A204.1 (cell line): ENCODE measurements at regions not wholly inside any gene's neighbourhood (a gene's known extent, or its start where the extent isn't known, plus 50 kb on each side); places are given as distances from the start of the nearest gene placed in this dataset.
A peak's percentile ranks its signal among the peaks of the same experiment; 100 is the strongest.
"Not testable (repeated sequence)": the region's sequence is repeated elsewhere in the genome, so short reads cannot be mapped to it uniquely, and the experiment has no call there.

ENCODE experiments used
- FAIRE-seq: peaks from 2 replicates; lab custom pipeline; 2012; peaks lifted over from hg19 to GRCh38; lab: Jason Lieb, UNC

GRCh38 chr3:75394562-75395360 lies 269.4 kb upstream of the FRG2C start:
- not testable (repeated sequence) for FAIRE-seq

GRCh38 chr3:75395580-75396315 lies 268.4 kb upstream of the FRG2C start:
- no peak for FAIRE-seq

- no peak for FAIRE-seq
Measured at GRCh38 chr3:75396316-75396802, 267.8 kb upstream of the FRG2C start.

DNA sequence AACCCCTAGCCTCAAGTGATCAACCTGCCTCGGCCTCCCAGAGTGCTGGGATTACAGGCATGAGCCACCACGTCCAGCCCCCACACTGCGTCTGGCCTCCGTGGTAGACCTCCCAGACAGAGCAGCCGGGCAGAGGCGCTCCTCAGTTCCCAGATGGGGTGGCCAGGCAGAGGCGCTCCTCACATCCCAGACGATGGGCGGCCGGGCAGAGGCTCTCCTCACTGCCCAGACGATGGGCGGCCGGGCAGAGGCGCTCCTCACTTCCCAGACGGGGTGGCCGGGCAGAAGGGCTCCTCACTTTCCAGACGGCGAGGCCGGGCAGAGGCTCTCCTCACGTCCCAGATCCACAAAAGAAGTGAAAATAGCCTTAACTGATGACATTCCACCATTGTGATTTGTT lies 266.6 kb upstream of the FRG2C start:
- not testable (repeated sequence) for FAIRE-seq

DNA sequence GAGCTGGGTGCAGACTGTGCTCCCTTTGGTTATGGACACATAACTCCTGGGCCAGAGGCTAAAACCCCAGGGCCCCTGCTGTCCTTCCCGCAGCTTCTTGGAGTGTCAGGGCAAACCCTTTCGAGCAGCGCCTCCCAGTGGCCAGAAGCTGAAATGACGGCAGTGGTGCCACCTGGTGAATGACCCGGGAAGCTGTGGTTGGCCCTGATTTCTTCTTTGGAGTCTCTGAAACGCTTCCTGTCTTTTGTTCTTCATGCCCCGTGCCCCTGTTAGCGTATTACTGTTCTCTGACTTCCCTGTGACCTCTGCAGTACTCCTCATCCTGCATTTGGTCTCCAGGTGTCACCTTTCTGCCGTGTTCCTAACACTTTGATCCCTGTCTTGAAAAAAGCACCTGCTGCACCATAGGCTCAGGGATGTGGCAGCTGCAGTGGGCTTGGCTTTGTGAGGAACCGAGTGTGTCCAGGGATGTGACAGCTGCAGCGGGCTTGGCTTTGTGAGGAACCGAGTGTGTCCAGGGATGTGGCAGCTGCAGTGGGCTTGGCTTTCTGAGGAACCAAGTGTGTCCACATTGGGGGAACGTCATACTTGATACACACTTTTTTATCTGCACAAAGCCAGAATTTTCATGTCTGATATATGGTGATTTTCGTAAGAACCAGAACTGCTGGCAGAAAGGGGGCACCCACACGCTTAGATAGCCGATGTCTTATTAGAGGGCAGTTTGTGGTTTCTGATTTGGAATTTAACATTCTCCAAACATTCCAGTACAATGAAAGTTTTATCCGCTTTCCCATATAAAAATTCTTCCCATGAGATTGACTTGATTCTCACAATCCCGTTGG lies 241.8 kb upstream of the FRG2C start:
- FAIRE-seq = not testable (repeated sequence)

DNA sequence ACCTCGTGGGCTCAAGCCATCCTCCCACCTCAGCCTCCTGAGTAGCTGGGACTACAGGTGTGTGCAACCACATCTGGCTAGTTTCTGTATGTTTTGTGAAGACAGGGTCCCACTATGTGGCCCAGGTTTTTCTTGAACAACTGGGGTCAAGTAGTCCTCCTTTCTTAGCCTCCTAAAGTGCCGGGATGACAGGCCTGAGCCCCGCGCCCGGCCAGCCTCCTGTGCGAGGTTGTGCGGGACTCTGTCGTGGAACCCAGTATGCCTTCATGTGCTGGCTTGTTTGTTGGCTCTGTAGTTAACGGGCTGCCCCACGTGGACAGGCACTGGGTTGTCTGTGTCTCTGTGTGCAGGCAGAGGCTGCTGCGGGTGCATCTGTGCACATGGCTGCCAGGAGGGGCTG lies 238.7 kb upstream of the FRG2C start:
- not testable (repeated sequence) for FAIRE-seq

GRCh38 chr3:75427486-75427885 lies 236.6 kb upstream of the FRG2C start:
- not testable (repeated sequence) for FAIRE-seq

GRCh38 chr3:75427906-75428305 lies 236.2 kb upstream of the FRG2C start:
- not testable (repeated sequence) for FAIRE-seq

GRCh38 chr3:75429561-75430220 lies 234.4 kb upstream of the FRG2C start:
- FAIRE-seq = not testable (repeated sequence)

DNA sequence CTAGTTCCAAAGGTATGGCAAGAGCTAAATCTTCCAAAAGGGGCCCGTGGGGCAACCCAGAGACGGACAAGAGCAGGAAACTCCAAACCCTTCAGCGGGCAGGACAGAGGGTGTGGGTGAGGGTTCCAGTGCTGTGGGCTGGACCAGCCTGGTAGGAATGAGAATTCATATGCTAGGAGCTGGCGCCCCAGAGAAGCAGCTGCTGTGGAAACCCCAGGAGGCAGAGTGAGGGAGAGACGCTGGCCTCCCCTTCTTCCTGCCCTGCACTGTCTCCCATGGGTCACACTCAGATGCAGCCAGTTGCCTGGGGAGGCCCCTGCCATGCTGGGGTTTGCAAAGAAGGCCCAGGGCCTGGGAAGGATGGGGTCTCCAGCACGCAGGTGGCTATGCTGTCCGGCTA lies 233.7 kb upstream of the FRG2C start:
- FAIRE-seq = not testable (repeated sequence)

- not testable (repeated sequence) for FAIRE-seq
Measured at GRCh38 chr3:75431120-75431519, 233.0 kb upstream of the FRG2C start.

GRCh38 chr3:75432466-75432865 lies 231.7 kb upstream of the FRG2C start:
- not testable (repeated sequence) for FAIRE-seq

GRCh38 chr3:75432885-75433284 lies 231.2 kb upstream of the FRG2C start:
- FAIRE-seq = not testable (repeated sequence)

DNA sequence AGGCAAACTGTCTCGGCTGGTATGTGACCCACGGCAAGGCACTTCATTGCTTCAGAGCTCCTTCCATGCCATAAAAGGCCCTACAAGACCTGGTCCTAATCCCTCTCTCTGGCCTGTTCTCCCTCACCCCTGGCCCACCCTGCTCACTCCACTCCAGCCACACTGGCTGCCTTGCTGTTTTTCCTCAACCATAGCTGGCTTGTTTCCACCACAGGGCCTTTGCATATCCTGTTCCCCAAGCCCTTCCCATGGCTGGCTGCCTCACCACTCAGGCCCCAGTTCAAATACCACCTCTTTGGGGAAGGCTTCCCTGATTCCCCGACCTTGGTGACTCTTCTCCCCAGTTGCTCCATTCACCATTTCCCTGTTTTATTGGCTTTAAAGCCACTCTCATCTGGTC lies 230.8 kb upstream of the FRG2C start:
- not testable (repeated sequence) for FAIRE-seq

DNA sequence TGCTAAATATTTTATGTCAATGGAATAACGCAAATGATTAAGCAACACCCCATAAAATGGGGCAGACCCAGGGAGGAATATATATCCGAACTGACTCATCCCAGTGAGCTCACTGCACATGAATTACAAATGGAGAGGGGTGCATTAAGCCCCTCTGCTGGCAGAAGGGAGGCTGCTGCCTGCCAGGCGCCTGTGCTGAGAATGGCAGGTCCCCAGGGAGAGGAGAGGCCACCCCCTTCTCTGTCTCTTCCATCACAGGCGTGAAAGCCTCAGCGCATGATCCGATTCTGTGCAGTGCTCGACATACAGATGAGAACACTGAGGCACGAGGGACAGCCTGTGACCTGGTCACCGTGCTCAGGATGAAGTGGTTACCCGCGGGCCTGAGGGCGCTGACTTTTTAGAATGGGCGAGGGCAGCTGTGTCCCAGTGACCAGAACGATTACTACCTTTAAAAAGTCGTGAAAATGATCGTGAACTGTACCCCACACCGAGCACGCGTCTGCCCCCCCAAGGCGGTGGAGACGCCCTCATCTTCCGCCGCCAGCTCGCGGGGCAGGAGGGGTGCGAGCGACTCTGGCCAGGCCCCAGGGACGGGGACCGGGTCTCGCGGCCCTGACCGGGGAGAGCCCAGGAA lies 229.7 kb upstream of the FRG2C start:
- FAIRE-seq = not testable (repeated sequence)

- FAIRE-seq = peak; percentile 97
Measured at GRCh38 chr3:75434913-75435793, 229.0 kb upstream of the FRG2C start.

DNA sequence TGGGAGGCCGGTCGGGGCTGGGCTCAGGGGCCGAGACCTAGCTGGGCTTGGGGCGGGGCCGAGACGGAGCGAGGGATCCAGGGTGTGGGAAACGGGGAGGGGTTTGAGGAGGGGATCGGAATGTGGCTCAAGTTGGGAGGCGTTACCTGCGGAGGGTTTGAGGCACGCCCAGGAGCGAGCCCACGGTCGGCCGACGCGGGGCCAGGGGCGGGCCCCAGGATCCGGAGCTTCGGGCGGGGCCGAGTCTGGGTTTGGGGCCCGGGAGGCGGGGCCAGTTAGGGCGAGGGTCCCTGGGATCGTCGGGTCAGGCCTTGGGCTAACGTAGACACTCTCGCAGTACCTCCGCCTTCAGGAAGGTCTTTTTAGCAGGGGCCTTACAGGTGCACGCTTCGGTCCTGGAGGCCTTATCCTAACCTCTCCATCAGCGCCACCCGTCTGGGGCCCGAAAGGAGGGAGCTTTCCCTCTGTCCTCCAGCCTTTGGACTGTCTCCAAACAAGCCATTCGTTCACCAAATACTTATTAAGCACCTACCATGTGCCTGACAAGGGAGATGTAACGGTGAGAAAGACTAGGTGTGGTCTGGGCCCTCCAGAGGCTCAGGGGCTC lies 228.2 kb upstream of the FRG2C start:
- FAIRE-seq = not testable (repeated sequence)

GRCh38 chr3:75440986-75441385 lies 223.1 kb upstream of the FRG2C start:
- not testable (repeated sequence) for FAIRE-seq

DNA sequence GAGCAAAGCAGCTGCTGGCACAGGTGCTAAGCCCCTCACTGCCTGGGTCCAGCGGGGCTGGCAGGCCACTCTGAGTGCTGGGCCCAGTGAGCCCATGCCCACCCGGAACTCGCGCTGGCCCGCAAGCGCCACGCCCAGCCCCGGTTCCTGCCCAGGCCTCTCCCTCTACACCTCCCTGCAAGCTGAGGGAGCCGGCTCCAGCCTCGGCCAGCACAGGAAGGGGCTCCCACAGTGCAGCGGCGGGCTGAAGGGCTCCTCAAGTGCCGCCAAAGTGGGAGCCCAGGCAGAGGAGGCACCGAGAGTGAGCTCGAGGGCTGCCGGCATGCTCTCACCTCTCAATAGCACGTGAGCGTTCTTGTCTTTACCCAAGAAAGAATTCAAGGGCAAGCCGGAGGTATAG lies 219.5 kb upstream of the FRG2C start:
- FAIRE-seq = not testable (repeated sequence)

DNA sequence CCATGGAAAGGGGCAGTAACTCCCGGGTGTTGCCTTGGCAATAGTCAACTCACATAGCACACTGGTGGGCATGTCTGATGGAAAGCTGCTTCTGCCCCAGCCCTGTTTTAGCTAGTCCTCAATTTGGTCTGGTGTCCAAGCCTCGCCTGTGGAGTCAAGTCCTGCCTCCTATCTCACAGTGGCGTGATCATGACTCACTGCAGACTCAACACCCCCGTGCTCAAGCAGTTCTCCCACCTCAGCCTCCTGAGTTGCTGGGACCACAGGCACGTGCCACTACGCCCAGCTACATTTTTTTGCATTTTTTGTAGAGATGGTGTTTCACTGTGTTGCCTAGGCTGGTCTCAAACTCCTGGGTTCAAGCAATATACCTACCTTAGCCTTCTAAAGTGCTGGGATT lies 218.9 kb upstream of the FRG2C start:
- not testable (repeated sequence) for FAIRE-seq
